ENCODE measurements at regions not wholly inside any gene's neighbourhood (a gene's known extent, or its start where the extent isn't known, plus 50 kb on each side); places are given as distances from the start of the nearest gene placed in this dataset.
A peak's percentile ranks its signal among the peaks of the same experiment; 100 is the strongest.

GRCh38 chr3:166444336-166444735 lies 607.1 kb upstream of the BCHE start:
- peak; percentile 42 for DNase-seq (ENCODE audit: low read depth, low spot score)

GRCh38 chr3:166435469-166436057 lies 598.3 kb upstream of the BCHE start:
- dilution Hi-C loops (cut with MboI; ENCODE audit: extremely low pct_ligation_motif_present, low sequenced_read_pairs) = no loop called here
- Histone ChIP-seq H3K4me1 (ENCODE audit: control insufficient read depth, extremely low read depth, insufficient read depth, low read length) (no peaks in the 10 kb centered on the region), H3K36me3 (ENCODE audit: control insufficient read depth in 2 of 2, extremely low read depth in 1 of 2, insufficient read depth in 2 of 2, low read length in 2 of 2) (no peaks in the 10 kb centered on the region), H3K9me1 (ENCODE audit: control insufficient read depth, extremely low read depth, insufficient read depth, low read length) (no peaks in the 10 kb centered on the region), H3K9me3 (ENCODE audit: control insufficient read depth, low read depth, low read length) (no peaks in the 10 kb centered on the region), H3K4me3 (ENCODE audit: control insufficient read depth in 2 of 3, extremely low read depth in 1 of 3, insufficient read depth in 2 of 3, low read depth in 1 of 3, low read length in 3 of 3) (no peak overlapping the region), H4K20me1 (ENCODE audit: control insufficient read depth, extremely low read depth, insufficient read depth, low read length) (no peaks in the 10 kb centered on the region), H3K27ac (ENCODE audit: control insufficient read depth, insufficient read depth, low read length) (no peak overlapping the region), H3K9ac (ENCODE audit: control insufficient read depth, extremely low read depth, insufficient read depth, low read length) (no peak overlapping the region), H3K79me2 (ENCODE audit: control insufficient read depth, insufficient read depth, low read length) (no peaks in the 10 kb centered on the region), H3K4me2 (ENCODE audit: control insufficient read depth, extremely low read depth, insufficient read depth, low read depth, low read length) (no peak overlapping the region), H3K27me3 (ENCODE audit: control insufficient read depth, extremely low read depth, insufficient read depth, low read length) (no peaks in the 10 kb centered on the region), H2AFZ (ENCODE audit: control insufficient read depth, low read length) (no peak overlapping the region)
- TF ChIP-seq EZH2 (IDR thresholded peaks at IDR 0.05; ENCODE audit: low read length) = no peak
- TF ChIP-seq, protein P1, sequence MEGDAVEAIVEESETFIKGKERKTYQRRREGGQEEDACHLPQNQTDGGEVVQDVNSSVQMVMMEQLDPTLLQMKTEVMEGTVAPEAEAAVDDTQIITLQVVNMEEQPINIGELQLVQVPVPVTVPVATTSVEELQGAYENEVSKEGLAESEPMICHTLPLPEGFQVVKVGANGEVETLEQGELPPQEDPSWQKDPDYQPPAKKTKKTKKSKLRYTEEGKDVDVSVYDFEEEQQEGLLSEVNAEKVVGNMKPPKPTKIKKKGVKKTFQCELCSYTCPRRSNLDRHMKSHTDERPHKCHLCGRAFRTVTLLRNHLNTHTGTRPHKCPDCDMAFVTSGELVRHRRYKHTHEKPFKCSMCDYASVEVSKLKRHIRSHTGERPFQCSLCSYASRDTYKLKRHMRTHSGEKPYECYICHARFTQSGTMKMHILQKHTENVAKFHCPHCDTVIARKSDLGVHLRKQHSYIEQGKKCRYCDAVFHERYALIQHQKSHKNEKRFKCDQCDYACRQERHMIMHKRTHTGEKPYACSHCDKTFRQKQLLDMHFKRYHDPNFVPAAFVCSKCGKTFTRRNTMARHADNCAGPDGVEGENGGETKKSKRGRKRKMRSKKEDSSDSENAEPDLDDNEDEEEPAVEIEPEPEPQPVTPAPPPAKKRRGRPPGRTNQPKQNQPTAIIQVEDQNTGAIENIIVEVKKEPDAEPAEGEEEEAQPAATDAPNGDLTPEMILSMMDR (optimal IDR thresholded peaks at IDR 0.05 in 1 of 3, IDR thresholded peaks at IDR 0.05 in 1 of 3, conservative IDR thresholded peaks at IDR 0.05 in 1 of 3; ENCODE audit: extremely low read depth in 1 of 3, insufficient read depth in 2 of 3, low read length in 3 of 3) = no peak
- no peak for DNase-seq (ENCODE audit: low read depth, low spot score)
- FAIRE-seq = no peak

More at GRCh38 chr3:166444336-166444735, 607.1 kb upstream of the BCHE start:
- TF ChIP-seq, protein P1 (optimal IDR thresholded peaks at IDR 0.05 in 1 of 3, IDR thresholded peaks at IDR 0.05 in 1 of 3, conservative IDR thresholded peaks at IDR 0.05 in 1 of 3; ENCODE audit: extremely low read depth in 1 of 3, insufficient read depth in 2 of 3, low read length in 3 of 3) = no peak
- TF ChIP-seq EZH2 (IDR thresholded peaks at IDR 0.05; ENCODE audit: low read length) = no peak
- H2AFZ ChIP-seq (ENCODE audit: control insufficient read depth, low read length) = peak overlapping the region; percentile 68
- peak overlapping the region; percentile 58 for H3K4me2 ChIP-seq (ENCODE audit: control insufficient read depth, extremely low read depth, insufficient read depth, low read depth, low read length)
- no peaks in the 10 kb centered on the region for H4K20me1 ChIP-seq (ENCODE audit: control insufficient read depth, extremely low read depth, insufficient read depth, low read length)
- peaks cover 30% of the 10 kb centered on the region for H3K4me1 ChIP-seq (ENCODE audit: control insufficient read depth, extremely low read depth, insufficient read depth, low read length)
- no peaks in the 10 kb centered on the region for H3K9me3 ChIP-seq (ENCODE audit: control insufficient read depth, low read depth, low read length)
- H3K36me3 ChIP-seq (ENCODE audit: control insufficient read depth in 2 of 2, extremely low read depth in 1 of 2, insufficient read depth in 2 of 2, low read length in 2 of 2) = no peaks in the 10 kb centered on the region
- no peaks in the 10 kb centered on the region for H3K79me2 ChIP-seq (ENCODE audit: control insufficient read depth, insufficient read depth, low read length)
- H3K27ac ChIP-seq (ENCODE audit: control insufficient read depth, insufficient read depth, low read length) = peak overlapping the region; percentile 72
- peak overlapping the region in 2 of 3 experiments; percentile 13 to 32 for H3K4me3 ChIP-seq (ENCODE audit: control insufficient read depth in 2 of 3, extremely low read depth in 1 of 3, insufficient read depth in 2 of 3, low read depth in 1 of 3, low read length in 3 of 3)
- no peak overlapping the region for H3K9ac ChIP-seq (ENCODE audit: control insufficient read depth, extremely low read depth, insufficient read depth, low read length)
- no peaks in the 10 kb centered on the region for H3K9me1 ChIP-seq (ENCODE audit: control insufficient read depth, extremely low read depth, insufficient read depth, low read length)
- peak; percentile 86 for FAIRE-seq
- dilution Hi-C loops (cut with MboI; ENCODE audit: extremely low pct_ligation_motif_present, low sequenced_read_pairs) = no loop called here
- H3K27me3 ChIP-seq (ENCODE audit: control insufficient read depth, extremely low read depth, insufficient read depth, low read length) = no peaks in the 10 kb centered on the region

All from keratinocyte (primary cell).